ENCODE measurements at regions not wholly inside any gene's neighbourhood (a gene's known extent, or its start where the extent isn't known, plus 50 kb on each side); places are given as distances from the start of the nearest gene placed in this dataset.

GRCh38 chrX:95885074-95885473 is 799.6 kb upstream of the DIAPH2 start:
- ATAC-seq, result no peak
- ChIA-PET POLR2A (ENCODE audit: unreplicated experiment) (no interaction called here), CTCF (no interaction called here)
- H3K4me3 ChIP-seq (ENCODE audit: low read length), result no peak overlapping the region
- H3K36me3 ChIP-seq (ENCODE audit: low read depth, low read length), result no peaks in the 10 kb centered on the region
- H3K9me2 ChIP-seq (replicated peaks; ENCODE audit: low read length), result no peaks in the 10 kb centered on the region
- no peaks in the 10 kb centered on the region for H3K27me3 ChIP-seq (ENCODE audit: low read length)
- H3K9me3 ChIP-seq (ENCODE audit: low read length), result no peaks in the 10 kb centered on the region
- DNase-seq, result peak; percentile 5
- H3F3A ChIP-seq (ENCODE audit: low read length, unreplicated experiment), result no peaks in the 10 kb centered on the region
- H3K9ac ChIP-seq (ENCODE audit: low read length), result no peak overlapping the region
- no peaks in the 10 kb centered on the region for H4K20me1 ChIP-seq (ENCODE audit: low read length)
- no peaks in the 10 kb centered on the region for H3K4me1 ChIP-seq (ENCODE audit: insufficient read depth, low read length)
- intact Hi-C loops (cut with micrococcal nuclease), result no loop called here
- no peaks in the 10 kb centered on the region for H3K79me2 ChIP-seq (ENCODE audit: low read length)
- no peak overlapping the region for H3K4me2 ChIP-seq (ENCODE audit: low read length)
- H3K27ac ChIP-seq (ENCODE audit: low read length), result no peak overlapping the region
- no peak for TF ChIP-seq CTCF (conservative IDR thresholded peaks at IDR 0.05; ENCODE audit: low read depth, low read length)
- no peak for TF ChIP-seq EZH2phosphoT487 (IDR thresholded peaks at IDR 0.05; ENCODE audit: borderline replicate concordance, low read length)
- TF ChIP-seq EZH2 (IDR thresholded peaks at IDR 0.05; ENCODE audit: low read length, unreplicated experiment), result no peak
- H2AFZ ChIP-seq (ENCODE audit: low read length), result no peak overlapping the region
- BruUV-seq (replicated peaks), result no TSS peak

GRCh38 chrX:95889279-95889678 is 795.4 kb upstream of the DIAPH2 start:
- Histone ChIP-seq H3K79me2 (ENCODE audit: low read length) (no peaks in the 10 kb centered on the region), H3F3A (ENCODE audit: low read length, unreplicated experiment) (no peaks in the 10 kb centered on the region), H3K9me3 (ENCODE audit: low read length) (no peaks in the 10 kb centered on the region), H3K9ac (ENCODE audit: low read length) (no peak overlapping the region), H3K4me2 (ENCODE audit: low read length) (no peak overlapping the region), H3K9me2 (replicated peaks; ENCODE audit: low read length) (no peaks in the 10 kb centered on the region), H2AFZ (ENCODE audit: low read length) (no peak overlapping the region), H3K27ac (ENCODE audit: low read length) (no peak overlapping the region), H3K36me3 (ENCODE audit: low read depth, low read length) (no peaks in the 10 kb centered on the region), H3K27me3 (ENCODE audit: low read length) (no peaks in the 10 kb centered on the region), H4K20me1 (ENCODE audit: low read length) (no peaks in the 10 kb centered on the region), H3K4me3 (ENCODE audit: low read length) (no peak overlapping the region), H3K4me1 (ENCODE audit: insufficient read depth, low read length) (no peaks in the 10 kb centered on the region)
- TF ChIP-seq EZH2phosphoT487 (IDR thresholded peaks at IDR 0.05; ENCODE audit: borderline replicate concordance, low read length), result no peak
- TF ChIP-seq CTCF (conservative IDR thresholded peaks at IDR 0.05; ENCODE audit: low read depth, low read length), result no peak
- intact Hi-C loops (cut with micrococcal nuclease), result no loop called here
- BruUV-seq (replicated peaks), result no TSS peak
- no peak for ATAC-seq
- no peak for DNase-seq
- ChIA-PET CTCF (no interaction called here), POLR2A (ENCODE audit: unreplicated experiment) (no interaction called here)

GRCh38 chrX:95893636-95894035 is 791.0 kb upstream of the DIAPH2 start:
- no peak for DNase-seq
- CTCF ChIA-PET, result no interaction called here
- ATAC-seq, result no peak
- no TSS peak for BruUV-seq (replicated peaks)
- H4K20me1 ChIP-seq (ENCODE audit: low read length), result no peaks in the 10 kb centered on the region
- no peaks in the 10 kb centered on the region for H3K27me3 ChIP-seq (ENCODE audit: low read length)
- no peak overlapping the region for H3K4me2 ChIP-seq (ENCODE audit: low read length)
- no peak overlapping the region for H3K4me3 ChIP-seq (ENCODE audit: low read length)
- TF ChIP-seq EZH2 (IDR thresholded peaks at IDR 0.05; ENCODE audit: low read length, unreplicated experiment) (no peak), CTCF (conservative IDR thresholded peaks at IDR 0.05; ENCODE audit: low read depth, low read length) (no peak), EZH2phosphoT487 (IDR thresholded peaks at IDR 0.05; ENCODE audit: borderline replicate concordance, low read length) (no peak)
- H3K27ac ChIP-seq (ENCODE audit: low read length), result no peak overlapping the region
- H3K4me1 ChIP-seq (ENCODE audit: insufficient read depth, low read length), result no peaks in the 10 kb centered on the region
- H3K9me3 ChIP-seq (ENCODE audit: low read length), result no peaks in the 10 kb centered on the region
- H3K9ac ChIP-seq (ENCODE audit: low read length), result no peak overlapping the region
- POLR2A ChIA-PET (ENCODE audit: unreplicated experiment), result no interaction called here
- H3K36me3 ChIP-seq (ENCODE audit: low read depth, low read length), result no peaks in the 10 kb centered on the region
- H3F3A ChIP-seq (ENCODE audit: low read length, unreplicated experiment), result no peaks in the 10 kb centered on the region
- no peaks in the 10 kb centered on the region for H3K9me2 ChIP-seq (replicated peaks; ENCODE audit: low read length)
- no peaks in the 10 kb centered on the region for H3K79me2 ChIP-seq (ENCODE audit: low read length)
- no peak overlapping the region for H2AFZ ChIP-seq (ENCODE audit: low read length)
- intact Hi-C loops (cut with micrococcal nuclease), result no loop called here
